CD4-positive, alpha-beta T cell treated with Interferon alpha-2 for 1 hour (primary cell): ENCODE measurements at regions not wholly inside any gene's neighbourhood (a gene's known extent, or its start where the extent isn't known, plus 50 kb on each side); places are given as distances from the start of the nearest gene placed in this dataset.

Source experiments
- DNase-seq, 2 donors: peaks; one replicate each; pipeline ENCODE4 v3.0.0-alpha.2; 2020 to 2022

- DNase-seq, result no peak
Observed at GRCh38 chr10:91040343-91040742, 119.5 kb upstream of the ANKRD1 start.

GRCh38 chr10:91042069-91042468 is 121.2 kb upstream of the ANKRD1 start:
- no peak for DNase-seq

DNA sequence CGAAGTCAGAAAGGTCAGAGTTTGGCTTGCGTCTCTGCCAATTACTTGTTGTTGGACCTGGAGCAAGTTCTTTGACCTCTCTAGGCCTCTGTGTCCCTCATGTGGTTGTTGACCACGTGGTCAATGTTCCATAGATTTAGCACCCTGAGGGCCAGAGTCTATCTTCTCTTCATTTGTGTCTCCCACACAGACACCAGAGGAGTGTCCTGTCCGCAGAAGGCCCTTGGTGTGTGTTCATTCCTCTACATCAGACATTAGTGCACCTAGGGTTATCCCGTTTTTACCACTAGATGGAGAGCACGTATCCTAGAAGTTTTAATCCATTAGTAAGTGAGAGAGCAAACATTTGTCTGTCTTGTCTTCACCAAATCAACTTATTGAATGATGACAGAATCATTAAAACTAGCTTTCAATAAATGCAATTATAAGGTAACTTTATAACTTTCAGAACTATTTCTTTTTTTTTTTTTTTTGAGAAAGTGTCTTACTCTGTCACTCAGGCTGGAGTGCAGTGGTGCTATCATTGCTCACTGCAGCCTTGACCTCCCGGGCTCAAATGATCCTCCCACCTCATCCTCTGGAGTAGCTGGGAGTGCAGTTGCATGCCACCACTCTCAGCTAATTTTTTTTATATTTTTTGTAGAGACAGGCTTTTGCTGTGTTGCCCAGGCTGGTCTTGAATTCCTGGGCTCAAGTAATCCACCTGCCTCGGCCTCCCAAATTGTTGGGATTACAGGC is 122.5 kb upstream of the ANKRD1 start:
- no peak for DNase-seq

- DNase-seq, result no peak
Observed at GRCh38 chr10:91046869-91047268, 126.0 kb upstream of the ANKRD1 start.

GRCh38 chr10:91048380-91048779 is 127.5 kb upstream of the ANKRD1 start:
- DNase-seq, result no peak

DNA sequence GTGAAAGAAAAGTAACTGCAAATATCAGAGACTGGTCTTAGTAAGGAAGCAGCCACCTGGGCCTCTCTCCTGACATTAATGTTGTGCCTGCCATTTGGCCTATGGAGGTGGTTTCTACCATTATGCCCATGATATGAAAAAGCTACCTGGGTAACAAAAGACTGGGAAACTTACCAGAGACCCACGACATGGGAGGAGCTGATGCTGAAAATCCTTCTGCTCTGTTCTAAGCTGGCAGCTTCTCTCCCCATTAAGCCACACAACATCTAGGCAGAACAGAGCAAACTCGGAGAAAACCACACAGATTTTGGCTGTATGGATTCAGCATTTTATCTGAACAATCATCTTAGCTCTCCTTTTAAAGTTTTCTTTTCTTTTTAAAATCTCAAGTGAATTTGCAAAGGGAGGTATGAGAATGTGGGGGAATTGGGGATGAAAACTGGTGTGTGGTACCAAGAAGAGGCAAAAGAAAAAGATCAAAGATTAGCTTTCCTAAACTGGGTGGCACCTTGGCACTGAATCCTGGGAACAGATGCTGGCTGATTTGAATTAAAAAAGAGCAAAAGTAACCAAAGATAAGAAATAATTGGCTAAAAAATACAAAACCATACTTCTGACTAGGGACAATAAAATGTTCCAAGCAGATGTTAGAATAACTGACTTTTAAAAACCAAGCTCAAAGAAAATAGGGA is 128.6 kb upstream of the ANKRD1 start:
- DNase-seq, result no peak

- no peak for DNase-seq
Observed at GRCh38 chr10:91049988-91050360, 129.1 kb upstream of the ANKRD1 start.

DNA sequence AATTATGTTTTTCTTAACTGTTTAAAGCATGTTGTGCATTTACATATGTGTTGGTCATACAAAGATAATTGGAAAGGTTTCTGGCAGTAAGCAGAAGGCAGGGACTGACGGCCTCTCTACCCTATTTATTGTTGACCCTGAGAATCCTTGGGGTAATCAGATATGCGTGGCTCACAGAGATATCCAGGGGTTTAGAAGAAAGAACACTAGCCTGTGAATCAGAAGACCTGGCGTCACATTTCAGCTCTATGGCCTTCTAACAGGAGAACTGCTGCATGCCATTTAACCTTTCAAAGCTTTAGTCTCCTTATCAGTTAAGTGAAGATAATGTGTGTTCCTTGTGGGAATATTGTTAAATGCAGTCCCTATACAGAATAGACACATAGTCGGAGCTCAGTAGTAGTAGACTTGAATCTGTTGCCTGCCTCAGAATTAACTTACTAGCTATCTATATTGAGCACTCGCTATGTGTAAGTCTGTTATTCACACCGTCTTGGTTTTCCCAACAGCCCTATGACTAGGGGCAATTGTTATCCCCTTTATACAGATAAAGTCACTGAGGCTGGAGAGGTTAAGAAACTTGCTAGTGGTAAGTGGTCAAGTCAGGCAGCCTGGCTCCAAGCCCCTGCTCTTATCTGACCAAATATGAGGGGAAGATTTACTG is 129.6 kb upstream of the ANKRD1 start:
- no peak for DNase-seq

DNA sequence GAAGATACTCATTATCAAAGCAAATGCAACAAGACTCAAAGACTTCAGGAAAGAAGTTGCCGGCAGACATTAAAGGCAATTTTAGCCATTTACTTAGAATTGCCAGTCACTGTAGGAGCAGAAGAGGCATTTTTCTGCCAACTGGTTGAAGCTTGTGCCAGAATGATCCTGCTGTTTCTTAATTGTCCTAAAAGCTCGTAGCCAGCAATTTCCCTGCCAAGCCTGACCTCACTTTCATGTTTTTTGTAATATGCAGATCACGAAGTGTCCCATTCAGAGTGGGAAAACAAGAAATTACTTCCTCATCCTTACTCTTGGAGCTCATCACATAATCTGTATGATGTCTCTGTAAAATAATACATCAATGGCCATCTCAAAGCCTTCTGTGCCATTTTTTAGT is 130.9 kb upstream of the ANKRD1 start:
- no peak for DNase-seq

DNA sequence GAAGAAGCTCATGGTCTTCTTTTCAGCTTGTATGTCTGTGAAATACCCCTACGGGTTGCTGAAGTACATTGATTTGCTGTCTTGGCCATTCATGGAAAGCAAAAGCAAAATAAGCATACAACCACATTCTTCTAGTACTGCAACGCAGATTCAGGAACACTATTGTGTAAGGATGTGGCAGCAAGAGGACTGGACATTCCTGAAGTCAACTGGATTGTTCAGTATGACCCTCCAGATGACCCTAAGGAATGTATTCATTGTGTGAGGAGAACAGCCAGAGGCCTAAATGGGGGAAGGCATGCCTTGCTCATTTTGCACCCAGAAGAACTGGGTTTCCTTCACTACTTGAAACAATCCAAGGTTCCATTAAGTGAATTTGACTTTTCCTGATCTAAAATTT is 133.4 kb upstream of the ANKRD1 start:
- no peak for DNase-seq

DNA sequence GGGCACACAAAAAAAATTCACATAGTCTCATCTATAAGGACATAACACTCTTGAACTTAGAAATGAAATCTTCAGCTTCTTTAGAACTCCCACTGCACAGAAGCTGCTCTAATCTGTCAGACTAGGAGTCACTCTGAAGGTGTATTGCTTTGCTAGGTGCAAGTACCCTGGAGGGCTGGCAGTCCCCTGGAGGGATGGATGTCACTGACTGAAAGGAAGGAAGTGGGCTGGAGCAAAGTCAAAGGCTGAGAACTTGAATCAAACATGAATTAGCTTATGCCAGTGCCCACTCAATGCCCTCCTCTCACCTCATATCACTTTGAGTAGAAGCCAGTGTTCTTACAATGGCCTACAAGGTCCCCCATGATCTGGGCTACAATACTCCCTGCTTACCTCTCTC is 140.3 kb upstream of the ANKRD1 start:
- no peak for DNase-seq

- no peak for DNase-seq
Observed at GRCh38 chr10:91061608-91062007, 140.7 kb upstream of the ANKRD1 start.

DNA sequence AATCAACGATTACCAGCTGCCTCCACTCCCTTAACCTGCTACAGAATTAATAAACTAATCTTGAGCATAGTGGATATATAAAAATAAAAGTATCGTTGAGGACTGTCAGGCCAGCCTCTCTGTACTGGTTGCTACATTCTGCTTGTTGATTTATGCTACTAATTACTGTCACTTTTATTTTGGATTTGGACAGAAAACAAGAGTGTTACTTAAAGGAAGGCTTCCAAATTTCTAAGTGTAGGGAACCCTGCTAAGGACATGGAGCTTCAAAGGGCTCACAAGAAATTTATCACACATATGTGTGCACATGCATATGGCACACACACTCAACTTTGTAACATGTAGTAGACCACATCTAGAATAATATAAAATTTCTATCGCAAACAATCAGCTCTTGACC is 141.2 kb upstream of the ANKRD1 start:
- no peak for DNase-seq

- DNase-seq, result no peak
Observed at GRCh38 chr10:91071786-91072185, 148.7 kb upstream of the PCGF5 start.

- DNase-seq, result no peak
Observed at GRCh38 chr10:91073286-91073979, 147.0 kb upstream of the PCGF5 start.

DNA sequence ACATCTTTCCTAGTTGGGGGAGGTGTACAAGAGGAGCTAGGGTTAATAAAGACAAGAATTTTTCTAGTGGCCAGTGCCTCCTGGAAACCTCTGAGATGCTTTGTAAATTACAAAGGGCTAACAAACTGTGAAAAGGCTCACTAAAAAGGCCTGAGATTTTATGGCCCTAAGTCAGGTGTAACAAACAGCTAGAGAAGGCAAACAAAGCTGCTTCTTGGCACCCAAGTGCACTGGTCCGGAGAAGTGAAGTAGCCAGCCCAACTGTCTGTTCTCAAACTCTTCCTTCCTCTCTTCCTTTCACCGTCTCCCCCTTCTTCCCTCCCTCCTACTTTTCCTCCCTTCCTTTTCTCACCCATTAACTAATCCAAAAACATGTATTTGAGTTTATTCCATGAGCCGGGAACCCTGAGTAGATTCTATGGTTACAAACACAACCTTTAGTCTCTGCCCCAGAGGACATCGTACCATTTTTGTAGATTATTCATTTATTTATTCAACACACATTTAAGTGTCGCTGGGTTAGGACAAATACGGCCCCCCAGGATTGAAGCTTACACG is 143.4 kb upstream of the PCGF5 start:
- DNase-seq, result no peak

DNA sequence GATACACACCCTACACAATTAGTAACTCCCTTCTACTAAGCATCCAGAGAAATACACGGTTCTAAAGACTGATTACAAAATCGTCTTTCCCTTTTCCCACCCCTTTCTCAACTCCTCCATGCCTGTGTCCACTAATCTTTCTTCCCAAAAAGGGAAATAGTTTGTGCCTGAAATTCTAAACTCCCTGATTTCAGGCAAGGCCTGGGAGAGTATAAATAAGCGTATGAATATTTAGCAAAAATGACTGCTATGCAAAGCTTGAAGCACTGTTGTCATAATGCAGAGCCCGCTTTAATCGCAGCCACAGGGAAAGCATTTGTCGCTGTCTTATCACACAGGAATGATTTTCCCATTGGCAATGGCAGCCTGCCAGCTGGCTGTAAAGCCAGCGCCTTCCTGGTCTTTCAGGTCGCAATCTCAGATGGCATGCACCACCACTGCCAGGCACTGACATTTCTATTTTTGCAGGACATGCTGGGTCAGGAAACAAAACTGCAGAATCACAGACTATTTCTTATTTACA is 142.9 kb upstream of the PCGF5 start:
- no peak for DNase-seq

DNA sequence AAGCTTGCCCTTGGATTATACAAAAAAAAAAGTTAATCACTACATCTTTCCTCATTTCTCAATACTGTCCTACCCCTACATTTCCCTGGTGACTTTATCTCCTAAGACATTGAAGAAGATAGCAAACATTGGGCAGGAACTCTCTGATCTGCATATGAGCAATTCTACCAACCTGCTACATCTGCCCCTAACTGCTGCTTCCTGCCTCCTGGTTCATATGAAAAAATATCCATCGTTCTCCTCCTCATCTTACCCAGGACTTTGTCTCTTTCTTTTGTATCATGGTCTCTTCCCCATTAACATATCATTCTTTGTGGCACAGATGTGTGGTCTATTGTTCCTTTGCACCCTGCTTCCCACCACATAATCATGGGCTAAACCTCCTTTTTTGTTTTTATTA is 139.7 kb upstream of the PCGF5 start:
- no peak for DNase-seq

- no peak for DNase-seq
Observed at GRCh38 chr10:91082447-91082846, 138.0 kb upstream of the PCGF5 start.

- DNase-seq, result peak in 1 of 2 donors; percentile 38
Observed at GRCh38 chr10:91088300-91089140, 131.9 kb upstream of the PCGF5 start.

- DNase-seq, result no peak
Observed at GRCh38 chr10:91090761-91091529, 129.5 kb upstream of the PCGF5 start.
